Frontal cortex (tissue), 3 donors: ENCODE measurements at regions not wholly inside any gene's neighbourhood (a gene's known extent, or its start where the extent isn't known, plus 50 kb on each side); places are given as distances from the start of the nearest gene placed in this dataset.

Experiments
- DNase-seq, 2 donors: peaks; one replicate each; pipeline ENCODE4 v3.0.0; 2012; ENCODE audit warnings: low spot score in 2 of 2
- FAIRE-seq: peaks from 2 replicates; lab custom pipeline; 2012; peaks lifted over from hg19 to GRCh38; lab: Jason Lieb, UNC
- donor health status: control.
- donor health status: control.
- donor health status: control.

DNA sequence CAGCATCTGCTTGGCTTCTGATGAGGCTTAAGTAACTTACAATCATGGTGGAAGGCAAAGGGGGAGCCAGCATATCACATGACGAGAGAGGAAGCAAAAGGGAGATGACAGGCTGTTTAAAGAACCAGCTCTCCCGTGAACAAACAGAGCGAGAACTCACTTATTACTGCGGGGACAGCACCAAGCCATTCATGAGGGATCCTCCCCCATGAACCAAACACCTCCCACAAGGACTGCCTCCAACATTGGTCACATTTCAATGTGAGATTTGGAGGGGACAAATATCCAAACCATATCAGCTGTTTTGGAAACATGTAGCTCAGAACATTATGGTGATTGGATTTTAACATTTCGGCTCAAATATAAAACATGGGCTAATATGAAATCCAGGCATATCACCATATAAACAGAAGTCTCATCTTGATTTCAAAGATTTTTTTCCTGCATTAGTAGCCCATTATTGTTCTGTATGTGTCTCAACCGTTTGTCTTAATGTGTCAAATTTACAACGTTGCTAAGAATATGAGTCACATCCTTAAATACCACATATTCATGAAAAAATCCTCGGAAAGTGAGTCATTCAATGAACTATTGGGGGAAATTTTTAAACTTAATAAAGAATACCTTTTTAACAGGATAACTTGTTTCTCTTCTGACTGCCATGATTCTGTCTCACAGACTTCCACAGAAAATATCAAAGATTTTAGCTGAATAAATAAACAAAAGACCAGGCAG, 894.3 kb downstream of the TFAP2A start:
- FAIRE-seq (no peak), DNase-seq (no peak)

DNA sequence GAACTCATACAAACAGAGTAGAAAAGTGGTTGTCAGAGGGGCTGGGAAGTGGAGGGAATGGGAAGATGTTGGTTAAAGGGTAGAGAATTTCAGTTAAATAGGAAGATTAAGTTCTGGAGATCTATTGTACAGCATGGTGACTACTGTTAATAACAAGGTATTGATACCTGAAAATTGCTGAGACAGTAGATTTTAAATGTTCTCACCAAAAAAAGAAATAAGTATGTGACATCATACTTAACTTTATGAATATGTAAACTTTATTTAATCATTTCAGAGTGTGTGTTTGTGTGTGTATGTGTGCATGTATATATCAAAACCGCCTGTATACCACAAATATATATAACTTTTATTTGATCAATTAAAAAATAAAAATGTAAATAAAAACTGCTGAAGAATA, 896.4 kb downstream of the TFAP2A start:
- FAIRE-seq = no peak
- DNase-seq = no peak

DNA sequence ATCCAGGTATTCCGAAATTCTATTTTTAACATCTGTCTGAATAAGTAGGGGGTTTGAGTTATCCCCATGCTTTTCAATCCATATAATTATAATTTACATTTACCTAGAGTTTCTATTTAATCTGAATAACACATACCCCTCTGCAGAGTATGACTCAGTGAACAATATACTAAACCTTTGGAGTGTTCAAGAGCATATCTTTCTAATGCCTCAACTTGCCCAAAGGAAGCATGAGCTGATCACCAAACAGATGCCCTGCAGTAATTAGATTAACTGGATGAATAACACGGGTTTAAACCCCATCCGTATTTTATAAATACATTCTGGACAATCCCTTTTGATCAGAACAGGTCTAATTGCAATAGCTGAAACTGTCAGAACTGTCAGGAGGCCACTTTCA, 897.1 kb downstream of the TFAP2A start:
- FAIRE-seq (no peak), DNase-seq (no peak)

DNA sequence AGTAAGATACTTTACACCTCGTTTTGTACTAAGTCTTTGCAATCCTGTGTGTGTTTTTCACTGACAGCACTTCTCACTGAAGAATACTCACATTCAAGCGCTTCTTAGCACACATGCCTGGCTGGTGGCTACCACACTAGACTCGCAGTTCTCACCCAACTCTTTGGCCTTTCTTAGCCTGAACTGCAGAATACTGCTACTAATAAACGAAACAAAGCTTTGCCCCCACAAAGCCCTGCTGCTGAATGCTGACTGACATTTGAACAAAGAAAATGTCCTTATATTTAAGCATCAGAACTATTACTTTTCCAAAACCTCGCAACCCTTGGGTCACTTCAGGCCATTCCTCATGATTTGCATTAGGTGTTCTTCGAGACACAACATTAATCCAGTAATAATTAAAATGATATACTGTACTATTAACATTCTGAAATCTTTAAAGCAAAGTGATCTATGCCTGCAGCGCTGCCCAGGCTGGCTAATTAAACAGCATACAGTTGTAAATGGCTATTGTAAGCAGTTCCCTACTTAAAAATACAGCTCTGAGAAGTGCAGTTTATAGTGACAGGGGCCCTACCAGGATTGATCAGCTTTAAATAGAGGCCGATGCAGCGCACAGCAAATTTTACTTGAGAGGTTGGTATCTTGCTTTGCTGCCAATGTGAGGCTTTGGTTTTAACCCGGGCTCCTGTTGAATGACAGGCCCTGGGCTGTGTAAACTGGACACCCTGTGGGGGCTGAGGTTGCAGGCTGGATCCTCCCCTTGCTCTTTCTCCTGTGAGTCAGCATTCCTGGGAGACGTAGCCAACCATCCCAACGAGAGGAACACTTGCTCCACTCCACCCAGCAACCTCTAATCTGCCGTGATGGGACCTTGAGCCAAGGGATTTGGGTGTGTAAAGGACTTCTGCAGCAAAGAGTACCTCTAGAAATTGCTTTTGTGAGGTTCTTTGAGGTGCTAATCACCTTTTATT, 899.0 kb downstream of the TFAP2A start:
- DNase-seq (no peak), FAIRE-seq (no peak)

DNA sequence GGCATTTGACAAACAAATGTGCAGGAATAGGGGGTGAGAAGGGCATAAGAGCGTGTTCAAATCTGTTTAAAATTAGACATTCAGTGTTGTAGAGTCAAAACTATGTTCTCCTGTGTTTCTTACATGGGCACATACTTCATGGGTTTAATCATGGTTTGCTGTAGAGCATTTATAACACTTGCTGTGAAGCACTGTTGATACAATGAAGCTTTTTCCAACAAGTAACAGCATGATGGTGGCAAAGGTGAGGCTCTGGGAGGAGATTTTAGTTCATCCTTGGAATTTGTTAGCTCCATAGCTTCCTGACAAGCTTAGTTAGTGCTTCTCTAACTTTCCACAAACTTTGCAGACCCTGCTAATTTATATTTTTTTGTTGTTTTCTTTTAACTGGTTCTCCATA, 900.7 kb downstream of the TFAP2A start:
- DNase-seq (no peak), FAIRE-seq (no peak)

DNA sequence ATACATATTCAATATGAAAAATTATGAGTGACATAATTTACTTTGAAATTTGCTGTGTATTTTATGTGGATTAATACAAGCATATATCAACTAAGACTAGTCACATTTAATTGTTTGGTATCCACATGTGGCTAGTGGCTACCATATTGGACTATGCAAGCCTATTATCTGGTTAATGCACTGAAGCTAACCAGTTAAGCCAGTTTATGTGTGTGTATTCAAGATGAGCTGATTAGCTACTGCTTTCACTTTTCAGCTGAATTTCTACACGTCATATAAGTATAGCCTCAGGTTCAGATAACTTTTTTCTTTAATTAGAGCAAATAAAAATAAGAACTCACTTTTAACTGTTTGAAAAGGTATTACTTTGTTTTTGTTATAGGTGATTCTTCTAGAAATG, 903.7 kb downstream of the TFAP2A start:
- DNase-seq (no peak), FAIRE-seq (no peak)

DNA sequence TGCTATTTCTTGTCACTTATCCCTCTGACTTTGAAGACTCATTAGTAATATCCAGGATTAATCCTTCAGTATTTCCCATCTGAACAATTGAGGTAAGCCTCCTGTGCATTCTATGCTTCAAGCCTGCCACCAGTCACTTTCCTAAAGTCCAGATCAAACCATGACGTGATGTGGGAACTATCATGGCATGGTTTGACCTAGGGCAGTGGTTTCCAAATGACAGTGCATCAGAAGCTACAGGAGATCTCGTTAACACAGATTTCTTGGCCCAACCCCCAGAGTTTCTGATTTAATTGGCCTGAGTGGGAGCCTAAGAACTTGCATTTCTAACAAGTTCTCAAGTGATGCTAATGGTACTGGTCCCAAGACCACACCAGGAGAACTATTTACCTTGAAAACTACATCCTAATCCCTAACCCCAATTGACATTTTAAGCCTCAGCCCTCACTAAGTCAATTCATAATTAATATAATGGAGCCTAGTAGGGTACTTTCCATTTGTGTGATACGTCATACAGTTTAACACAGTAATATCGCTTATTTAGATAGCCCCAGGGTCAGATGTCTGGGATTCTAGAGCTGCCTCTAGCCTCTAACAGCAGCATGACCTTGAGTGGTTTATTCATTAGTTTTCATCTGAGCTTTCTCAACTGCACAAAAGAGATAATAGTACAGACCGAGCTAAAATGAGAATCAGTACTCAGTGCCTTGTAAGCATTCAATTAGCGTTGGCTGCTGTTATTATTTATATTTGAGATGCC, 907.6 kb downstream of the TFAP2A start:
- no peak for FAIRE-seq

DNA sequence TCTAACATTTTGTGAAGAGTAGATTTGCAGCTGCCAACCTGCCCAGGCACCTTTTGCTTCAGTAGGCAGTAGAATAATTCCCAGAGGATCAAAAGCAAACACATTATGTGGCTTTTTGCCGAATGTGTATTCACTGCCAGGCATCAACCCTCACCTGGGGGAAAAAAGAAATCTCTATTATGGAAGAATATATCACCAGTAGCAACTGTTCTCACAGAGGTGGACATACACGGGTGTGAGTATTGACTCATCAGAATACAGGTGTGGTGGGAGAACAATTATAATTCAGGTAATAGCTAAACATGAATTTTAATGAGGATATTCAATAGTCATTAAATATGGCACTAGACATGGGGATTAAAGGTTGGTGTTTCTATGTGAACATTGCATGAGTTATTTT, 910.7 kb downstream of the TFAP2A start:
- DNase-seq = no peak
- no peak for FAIRE-seq

More for the DNA sequence above, 907.6 kb downstream of the TFAP2A start:
- DNase-seq = no peak

DNA sequence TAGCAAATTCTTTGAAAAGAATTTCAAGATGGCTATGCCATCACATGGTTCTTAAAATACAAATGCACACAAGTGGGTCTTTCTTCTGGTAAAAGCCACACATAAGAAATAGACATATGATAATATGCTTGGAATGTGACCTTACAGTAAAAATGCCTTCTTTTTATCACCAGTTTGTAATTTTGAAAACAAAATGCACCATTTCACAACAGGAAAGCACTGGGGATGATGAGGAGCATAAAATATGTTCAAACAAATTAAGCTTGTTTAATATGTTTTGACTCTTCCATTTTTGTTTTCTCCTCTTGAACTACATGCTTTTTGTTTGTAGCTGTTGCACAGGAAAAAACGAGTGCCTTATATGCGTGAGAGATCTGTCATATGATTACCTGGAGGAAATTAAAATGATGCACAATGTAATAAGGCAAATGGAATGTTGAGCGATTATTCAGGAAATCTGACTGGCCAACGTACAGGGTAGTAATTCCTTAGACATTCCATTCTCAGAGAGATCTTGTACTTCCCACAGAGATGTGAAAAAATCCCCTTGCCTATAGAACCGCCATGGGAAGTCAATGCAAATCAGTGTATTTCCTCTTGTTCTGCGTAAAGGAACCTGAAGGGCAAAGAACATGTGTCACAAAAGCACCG, 911.6 kb downstream of the TFAP2A start:
- FAIRE-seq (no peak), DNase-seq (no peak)

DNA sequence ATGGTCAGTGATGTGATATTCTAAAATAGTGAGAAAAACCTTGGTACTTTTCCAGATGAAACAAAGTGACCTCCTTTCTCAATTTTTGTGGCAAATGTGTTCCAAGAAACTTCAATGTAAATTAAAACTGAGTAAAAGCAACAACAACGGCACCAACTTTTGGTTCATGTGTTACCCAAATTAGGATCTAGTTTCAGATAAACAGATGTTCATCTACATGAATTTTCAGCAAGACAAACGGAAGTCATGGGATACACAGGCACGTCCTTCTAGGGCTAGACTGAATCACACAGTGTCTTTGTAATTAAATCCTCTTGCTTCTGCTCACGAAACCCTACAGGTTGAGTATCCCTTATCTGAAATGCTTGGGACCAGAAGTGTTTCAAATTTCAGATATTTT, 915.2 kb downstream of the TFAP2A start:
- no peak for FAIRE-seq
- no peak for DNase-seq

DNA sequence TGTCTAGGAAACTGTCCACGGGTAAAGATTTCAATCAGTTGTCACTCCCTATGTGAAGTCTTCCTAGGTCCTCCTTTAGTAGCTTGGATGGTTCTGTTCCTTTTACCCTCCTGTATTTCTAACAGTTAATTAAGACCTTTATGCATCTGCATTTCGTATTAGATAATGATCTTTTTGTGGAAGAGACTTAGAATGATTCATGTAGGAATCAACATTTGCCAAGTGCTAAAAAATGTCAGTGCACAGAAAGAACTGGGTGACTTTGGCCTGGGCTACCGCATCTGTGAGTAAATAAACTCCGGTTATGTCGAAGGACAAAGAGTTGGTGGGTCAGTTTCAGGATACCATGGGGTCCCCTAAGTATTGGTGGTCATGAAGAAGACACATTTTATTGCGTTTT, 918.0 kb downstream of the TFAP2A start:
- FAIRE-seq = no peak
- no peak for DNase-seq

DNA sequence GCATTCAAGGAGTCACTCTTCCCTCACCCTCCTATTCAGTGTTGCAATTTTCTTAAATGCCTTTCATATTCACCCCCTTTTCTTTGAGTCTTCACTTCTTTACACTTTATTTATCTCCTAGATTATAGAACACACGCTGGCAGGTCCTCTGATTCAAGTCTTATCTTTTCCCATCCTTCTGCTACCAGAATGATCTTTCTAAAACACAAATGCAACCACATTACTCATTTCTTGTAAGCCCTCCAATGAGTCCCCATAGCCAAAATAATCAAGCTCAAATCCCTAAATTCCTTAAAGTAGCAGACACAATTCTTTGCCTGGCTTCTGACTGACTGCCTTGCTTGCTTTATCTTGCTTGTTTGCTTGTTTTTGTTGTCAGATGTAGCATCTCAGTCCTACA, 920.0 kb downstream of the TFAP2A start:
- FAIRE-seq (no peak), DNase-seq (no peak)

DNA sequence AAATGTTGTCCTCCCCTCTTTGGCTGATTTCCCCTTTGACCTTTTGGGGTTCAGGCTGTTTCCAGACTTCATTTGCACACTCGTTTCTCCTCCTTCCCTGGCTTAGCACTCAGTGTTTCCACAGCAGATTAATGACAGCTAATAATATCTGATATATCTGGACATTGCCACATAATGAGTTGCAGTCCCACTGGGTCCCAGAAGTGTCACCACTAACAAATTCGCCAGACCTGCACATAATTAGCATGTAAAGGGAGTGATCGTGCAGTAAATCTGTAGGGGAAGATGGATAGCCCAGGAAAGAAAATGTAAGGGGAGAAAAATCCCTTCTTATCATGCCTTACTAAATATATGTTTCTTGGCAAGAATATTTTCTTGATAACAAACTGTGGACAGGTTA, 922.1 kb downstream of the TFAP2A start:
- FAIRE-seq (no peak), DNase-seq (no peak)

DNA sequence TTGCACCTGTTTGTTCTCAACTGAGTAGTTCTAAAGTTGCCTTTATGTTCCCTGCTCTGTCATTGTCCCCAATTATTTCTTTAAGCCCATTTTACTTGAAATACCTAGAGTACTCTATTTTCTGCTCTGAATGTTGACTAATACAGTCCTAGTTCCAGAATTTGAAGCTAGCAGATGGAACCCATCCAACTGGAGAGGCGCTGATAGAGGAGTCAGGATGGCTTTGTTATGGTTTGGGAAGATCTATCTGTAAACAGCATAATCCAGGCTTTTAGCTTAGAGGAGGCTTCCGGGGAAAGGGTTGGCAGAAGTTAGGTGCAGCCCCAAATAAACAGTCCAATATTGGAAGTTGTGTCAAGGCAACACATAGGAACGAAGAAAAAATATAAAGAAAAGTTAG, 927.7 kb downstream of the TFAP2A start:
- DNase-seq = no peak
- no peak for FAIRE-seq

DNA sequence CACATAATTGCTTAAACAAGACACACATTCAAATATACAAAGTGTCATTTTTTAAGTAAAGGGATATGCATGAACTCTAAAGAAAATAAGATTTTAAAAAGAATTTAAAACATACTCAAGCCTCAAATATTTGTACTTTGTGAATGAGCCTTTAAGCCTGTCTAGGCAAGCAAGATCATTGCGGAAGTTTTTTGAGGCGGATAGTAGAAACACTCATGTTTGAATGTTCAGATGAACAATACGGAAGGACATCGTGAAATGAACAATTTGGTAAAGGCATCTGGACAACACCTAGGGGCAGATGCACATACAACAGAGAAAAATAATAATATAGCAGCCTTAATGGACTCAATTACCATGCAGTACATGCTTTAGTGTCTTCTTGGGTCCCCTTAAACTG, 928.9 kb downstream of the TFAP2A start:
- no peak for DNase-seq
- FAIRE-seq = no peak

DNA sequence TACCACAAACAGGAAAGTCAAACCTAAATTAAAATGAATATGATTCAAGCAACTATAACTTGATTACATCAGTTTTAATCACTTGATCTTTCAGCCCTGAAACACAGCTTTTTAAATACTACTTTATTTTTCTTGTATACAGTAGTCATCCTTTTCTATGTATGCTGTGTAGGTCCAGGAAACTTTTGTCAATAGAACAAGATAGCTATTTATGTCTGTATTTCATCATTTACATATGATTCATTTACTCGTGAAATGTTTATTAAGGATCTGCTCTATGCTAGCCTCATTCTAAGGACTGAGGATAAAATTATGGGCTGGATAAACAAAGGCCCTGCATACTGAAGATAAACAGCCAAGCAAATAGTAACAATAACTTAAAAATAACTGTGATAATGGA, 930.2 kb downstream of the TFAP2A start:
- FAIRE-seq (no peak), DNase-seq (no peak)

DNA sequence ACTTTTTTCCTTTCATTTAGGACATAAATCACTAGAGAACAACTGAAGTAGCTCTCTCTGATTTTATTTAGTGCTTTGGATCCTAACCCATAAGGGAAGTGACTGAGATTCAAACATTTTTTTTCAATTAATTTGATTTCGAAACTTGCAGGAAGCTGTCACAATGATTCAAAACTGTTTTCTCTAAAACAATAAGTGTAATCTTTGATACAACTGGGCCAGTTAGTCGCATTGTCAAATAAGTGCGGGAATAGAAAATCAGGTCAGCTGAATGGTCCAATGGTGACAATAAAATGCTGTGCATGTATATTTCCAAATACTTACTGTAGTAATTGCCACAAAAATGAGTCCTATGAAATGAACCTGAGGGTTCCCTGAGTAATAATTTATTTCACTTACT, 930.8 kb downstream of the TFAP2A start:
- DNase-seq (no peak), FAIRE-seq (no peak)

DNA sequence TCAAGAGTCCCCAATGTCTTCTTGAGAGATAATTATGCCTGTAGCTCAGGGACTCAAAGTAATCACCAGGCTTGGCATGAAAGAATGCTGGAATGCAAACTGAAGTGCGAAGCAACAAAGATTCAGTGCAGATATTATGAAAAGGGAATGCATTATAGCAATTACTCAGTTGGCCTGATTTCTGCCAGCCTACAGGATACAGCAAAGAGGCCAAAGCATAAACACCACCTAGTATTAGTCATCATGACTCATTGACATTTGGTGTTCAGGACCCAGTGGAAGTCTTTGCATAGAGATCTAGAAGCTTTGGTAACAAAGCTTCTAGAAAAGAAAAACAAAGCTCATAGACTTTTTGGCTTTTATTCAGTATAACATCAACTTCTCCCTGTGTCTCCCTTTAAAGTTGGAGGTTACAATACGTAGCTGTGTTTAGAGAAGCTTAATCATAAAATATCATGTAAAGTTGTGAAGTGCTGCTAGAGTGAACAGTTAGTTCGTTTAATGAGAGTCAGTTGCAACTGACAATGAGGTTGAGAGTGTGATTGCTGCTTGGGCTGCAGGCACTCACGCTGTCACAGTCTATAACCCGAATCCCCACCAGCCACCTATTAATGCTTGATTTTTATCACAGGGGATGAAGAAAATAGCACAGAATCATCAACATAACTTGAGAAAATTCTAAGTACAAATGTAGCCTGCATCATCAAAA, 932.7 kb downstream of the TFAP2A start:
- no peak for DNase-seq
- FAIRE-seq = no peak

DNA sequence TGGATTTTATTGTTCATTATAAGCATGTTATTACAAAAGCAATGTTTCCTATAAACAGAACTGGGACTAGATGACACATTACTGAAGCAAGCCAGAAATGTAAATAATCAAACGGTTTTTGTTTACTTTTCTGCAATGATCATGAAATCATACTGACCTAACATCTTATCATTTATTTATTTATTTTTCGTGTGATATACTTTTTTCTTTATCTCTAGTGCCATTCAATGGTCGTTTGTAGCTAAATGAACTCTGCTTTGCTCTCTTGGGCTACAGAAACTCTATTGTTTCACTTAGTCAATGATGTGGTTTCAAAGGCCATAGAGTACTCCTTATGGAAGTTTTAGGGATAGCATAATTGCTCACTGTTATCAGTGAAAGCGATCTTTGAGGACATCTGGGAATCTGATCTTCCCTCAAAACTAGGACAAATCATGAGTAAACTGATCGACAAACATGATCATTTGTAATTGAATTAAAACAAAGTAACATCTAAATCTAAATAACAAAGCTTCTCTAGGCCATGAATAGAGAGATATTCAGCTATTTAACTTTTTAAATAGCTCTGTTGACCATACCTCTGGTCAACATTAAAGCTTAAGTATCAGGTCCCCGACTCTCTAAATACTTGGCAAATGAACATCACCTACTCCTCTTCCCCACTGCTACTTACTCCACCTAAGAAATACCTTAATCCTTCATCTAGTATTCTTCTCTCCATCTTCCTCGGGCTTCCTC, 933.4 kb downstream of the TFAP2A start:
- FAIRE-seq (no peak), DNase-seq (no peak)
